ENCODE measurements at regions not wholly inside any gene's neighbourhood (a gene's known extent, or its start where the extent isn't known, plus 50 kb on each side); places are given as distances from the start of the nearest gene placed in this dataset.

DNA sequence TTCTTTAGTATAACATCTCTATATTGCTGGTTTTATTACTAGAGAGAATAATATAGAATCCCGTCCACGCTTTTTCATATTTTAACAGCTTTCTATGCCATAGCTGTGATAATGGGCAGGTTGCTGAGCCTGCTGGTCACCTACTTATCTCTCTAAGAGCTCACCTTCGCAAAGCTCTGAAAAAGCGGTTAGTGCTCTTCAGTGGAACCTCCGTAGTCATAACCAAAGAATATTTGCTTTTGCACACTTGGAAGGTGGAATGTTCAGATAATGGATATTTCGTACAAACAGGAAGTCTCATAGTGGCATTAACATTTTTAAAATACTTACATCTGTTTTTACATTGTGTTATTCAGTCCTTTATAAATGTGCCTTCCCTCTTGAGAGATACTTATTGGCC lies 388.9 kb upstream of the ANO3 start:
- intact Hi-C loops (cut with micrococcal nuclease), result no loop called here
- no peak overlapping the region for H3K4me3 Mint-ChIP-seq
- H3K27ac Mint-ChIP-seq, result no peak overlapping the region
- no peaks in the 10 kb centered on the region for H3K27me3 Mint-ChIP-seq
- no peaks in the 10 kb centered on the region for H3K9me3 Mint-ChIP-seq
- no peaks in the 10 kb centered on the region for H3K4me1 Mint-ChIP-seq (ENCODE audit: low read depth)
- H3K36me3 Mint-ChIP-seq (ENCODE audit: low read depth), result no peaks in the 10 kb centered on the region

DNA sequence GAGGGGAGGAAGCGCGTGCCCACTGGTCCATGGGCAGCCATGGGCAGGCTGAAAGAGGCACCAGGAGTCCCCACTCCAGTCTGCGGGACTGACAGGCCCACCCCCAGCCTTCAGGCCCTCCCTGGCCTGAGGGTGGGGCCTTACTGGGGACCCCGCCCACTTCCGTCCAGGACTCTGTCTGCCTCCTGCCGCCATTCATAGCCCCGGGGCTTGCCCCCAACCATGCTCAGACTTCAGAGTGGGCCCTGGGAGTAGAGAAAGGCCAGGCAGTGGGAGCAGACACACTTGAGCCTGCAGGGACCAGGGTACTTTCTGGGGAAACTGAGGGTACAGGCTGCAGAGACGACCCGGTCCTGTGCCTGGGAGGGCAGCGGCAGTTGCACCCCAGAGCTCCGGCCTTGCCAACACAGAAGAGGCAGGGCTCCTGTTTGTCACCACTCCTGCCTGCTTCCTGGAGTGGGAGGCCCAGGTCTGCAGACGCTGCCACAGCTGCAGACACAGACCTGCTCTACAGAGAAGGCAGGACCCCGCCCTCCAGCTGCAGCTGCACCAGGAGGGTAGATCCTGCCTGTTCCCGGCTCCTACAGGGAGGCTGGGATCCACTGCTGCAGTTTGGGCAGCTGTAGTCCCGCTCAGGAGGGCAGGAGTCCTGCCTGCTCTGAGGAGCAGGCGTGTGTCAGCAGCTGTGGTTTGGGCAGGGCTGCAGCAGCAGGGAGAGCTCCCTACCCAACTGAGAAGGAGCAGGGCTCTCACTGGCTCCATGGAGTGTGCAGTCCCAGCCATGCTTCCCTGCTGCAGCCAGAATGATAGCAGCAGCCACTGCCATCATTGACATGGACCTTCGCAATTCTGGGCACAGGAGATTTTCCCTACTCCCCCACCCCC lies 387.9 kb upstream of the ANO3 start:
- Mint-ChIP-seq H3K9me3 (no peaks in the 10 kb centered on the region), H3K27me3 (no peaks in the 10 kb centered on the region), H3K27ac (no peak overlapping the region), H3K4me3 (no peak overlapping the region), H3K36me3 (ENCODE audit: low read depth) (no peaks in the 10 kb centered on the region), H3K4me1 (ENCODE audit: low read depth) (no peaks in the 10 kb centered on the region)
- intact Hi-C loops (cut with micrococcal nuclease), result no loop called here

DNA sequence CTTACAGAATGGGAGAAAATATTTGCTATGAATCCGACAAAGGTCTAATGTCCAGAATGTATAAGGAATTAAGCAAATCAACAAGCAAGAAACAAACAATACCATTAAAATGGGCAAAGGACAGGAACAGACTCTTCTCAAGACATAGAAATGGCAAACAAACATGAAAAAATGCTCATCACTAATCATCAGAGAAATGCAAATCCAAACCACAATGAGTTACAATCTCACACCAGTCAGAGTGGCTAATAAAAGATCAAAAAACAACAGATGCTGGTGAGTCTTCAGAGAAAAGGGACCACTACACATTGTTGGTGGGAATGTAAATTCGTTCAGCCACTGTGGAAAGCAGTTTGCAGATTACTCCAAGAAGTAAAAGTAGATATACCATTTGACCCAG lies 382.0 kb upstream of the ANO3 start:
- Mint-ChIP-seq H3K4me1 (ENCODE audit: low read depth) (no peaks in the 10 kb centered on the region), H3K4me3 (no peak overlapping the region), H3K9me3 (no peaks in the 10 kb centered on the region)

DNA sequence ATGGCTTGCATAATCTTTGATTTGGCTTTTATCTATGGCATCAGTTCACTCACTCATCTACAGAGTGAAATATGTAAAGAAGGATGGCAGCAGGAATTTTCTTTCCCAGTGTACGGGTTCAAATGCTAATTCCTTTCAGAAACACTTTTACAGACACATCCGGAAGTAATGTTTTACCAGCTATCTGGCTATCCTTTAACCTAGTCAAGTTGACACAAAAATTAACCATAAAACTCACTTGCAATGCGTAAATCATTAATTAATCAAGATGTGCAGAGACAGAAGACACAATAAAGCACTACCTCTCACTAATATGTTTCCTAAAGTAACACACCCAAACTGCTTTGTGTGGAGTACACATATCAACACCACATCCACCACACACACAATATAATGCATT lies 378.9 kb upstream of the ANO3 start:
- Mint-ChIP-seq H3K4me1 (ENCODE audit: low read depth) (no peaks in the 10 kb centered on the region), H3K27ac (no peak overlapping the region), H3K4me3 (no peak overlapping the region), H3K36me3 (ENCODE audit: low read depth) (no peaks in the 10 kb centered on the region), H3K9me3 (no peaks in the 10 kb centered on the region), H3K27me3 (no peaks in the 10 kb centered on the region)
- intact Hi-C loops (cut with micrococcal nuclease), result no loop called here

More for the DNA sequence above, 382.0 kb upstream of the ANO3 start:
- intact Hi-C loops (cut with micrococcal nuclease), result no loop called here
- no peaks in the 10 kb centered on the region for H3K36me3 Mint-ChIP-seq (ENCODE audit: low read depth)
- H3K27me3 Mint-ChIP-seq, result no peaks in the 10 kb centered on the region
- no peak overlapping the region for H3K27ac Mint-ChIP-seq

DNA sequence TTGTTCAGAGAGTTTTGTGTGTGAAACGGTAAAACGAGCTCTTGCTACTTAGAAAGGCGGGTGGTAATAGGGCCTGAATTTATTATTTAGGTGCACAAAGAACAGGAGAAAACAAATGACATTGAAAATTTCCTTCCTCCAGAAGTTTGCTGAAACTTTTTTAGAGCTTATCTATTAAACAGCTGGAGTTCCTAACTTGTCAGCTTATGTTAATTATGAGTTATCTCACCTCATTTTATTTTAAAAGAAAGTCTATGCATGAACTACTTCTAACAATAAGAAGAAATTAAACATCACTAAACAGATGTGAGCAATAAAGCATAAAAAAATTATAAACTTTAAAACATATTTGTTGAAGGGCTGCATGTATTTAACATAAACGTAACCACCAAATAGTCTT lies 373.9 kb upstream of the ANO3 start:
- H3K4me1 Mint-ChIP-seq (ENCODE audit: low read depth), result no peaks in the 10 kb centered on the region
- no peaks in the 10 kb centered on the region for H3K36me3 Mint-ChIP-seq (ENCODE audit: low read depth)
- intact Hi-C loops (cut with micrococcal nuclease), result no loop called here
- no peak overlapping the region for H3K27ac Mint-ChIP-seq
- no peaks in the 10 kb centered on the region for H3K27me3 Mint-ChIP-seq
- no peak overlapping the region for H3K4me3 Mint-ChIP-seq
- no peaks in the 10 kb centered on the region for H3K9me3 Mint-ChIP-seq

DNA sequence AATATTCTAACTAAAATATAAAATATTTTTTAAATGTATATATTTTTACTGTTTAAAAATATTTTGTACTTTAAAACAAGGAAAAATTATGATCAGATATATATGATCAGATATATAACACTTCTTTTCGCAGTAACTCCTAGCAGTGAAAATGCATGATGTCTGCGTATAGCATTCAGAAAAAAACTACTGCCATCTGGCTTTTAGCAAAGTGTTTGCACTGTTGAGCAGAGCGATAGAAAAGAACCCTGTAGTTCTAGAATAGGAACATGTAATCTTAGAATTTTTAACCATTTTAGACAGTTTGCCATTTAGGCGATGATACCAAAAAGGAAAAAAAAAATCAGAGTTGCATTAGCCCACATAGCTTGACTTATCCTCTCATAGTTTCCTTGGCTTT lies 370.4 kb upstream of the ANO3 start:
- H3K36me3 Mint-ChIP-seq (ENCODE audit: low read depth), result no peaks in the 10 kb centered on the region
- H3K27ac Mint-ChIP-seq, result no peak overlapping the region
- no peaks in the 10 kb centered on the region for H3K27me3 Mint-ChIP-seq
- no peak overlapping the region for H3K4me3 Mint-ChIP-seq
- no peaks in the 10 kb centered on the region for H3K9me3 Mint-ChIP-seq
- no peaks in the 10 kb centered on the region for H3K4me1 Mint-ChIP-seq (ENCODE audit: low read depth)
- intact Hi-C loops (cut with micrococcal nuclease), result no loop called here

DNA sequence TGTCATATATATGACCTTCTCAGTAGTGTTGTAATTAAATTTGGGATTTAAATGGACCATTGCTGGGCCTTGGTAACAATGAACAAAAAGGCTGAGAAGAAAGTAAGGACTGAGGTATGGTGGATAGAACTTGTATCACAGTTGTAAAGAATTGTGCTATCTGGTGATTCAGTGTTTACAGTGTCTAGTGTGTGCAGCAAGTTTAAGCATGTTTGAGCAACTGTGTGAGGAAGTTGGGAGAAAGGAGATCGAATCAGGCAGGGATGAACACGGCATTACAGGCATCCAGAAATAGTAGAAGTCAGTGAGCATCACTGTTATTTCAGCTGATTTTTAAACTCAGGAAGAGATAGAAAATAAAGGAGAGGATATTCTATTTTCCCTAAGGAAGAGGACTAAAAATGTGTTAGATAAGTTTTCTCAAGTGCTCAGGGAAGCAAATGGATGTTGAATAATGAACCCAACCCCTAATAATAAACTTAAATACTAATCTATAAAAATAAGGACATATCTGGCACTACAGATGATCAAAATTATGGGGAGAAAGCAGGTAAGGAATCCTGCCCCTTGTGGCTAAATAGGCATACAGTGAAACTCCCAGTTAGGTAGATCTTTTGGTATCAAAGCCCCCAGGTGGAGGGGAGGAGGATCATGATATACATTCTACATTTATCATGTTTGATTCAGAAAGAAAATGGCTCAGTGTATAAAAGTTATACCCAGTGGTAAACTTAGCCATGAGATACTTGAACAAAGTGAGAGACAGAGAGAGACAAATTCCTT lies 361.0 kb upstream of the ANO3 start:
- Mint-ChIP-seq H3K27ac (no peak overlapping the region), H3K9me3 (no peaks in the 10 kb centered on the region), H3K27me3 (no peaks in the 10 kb centered on the region), H3K4me1 (ENCODE audit: low read depth) (no peaks in the 10 kb centered on the region), H3K4me3 (no peak overlapping the region), H3K36me3 (ENCODE audit: low read depth) (no peaks in the 10 kb centered on the region)
- intact Hi-C loops (cut with micrococcal nuclease), result no loop called here

DNA sequence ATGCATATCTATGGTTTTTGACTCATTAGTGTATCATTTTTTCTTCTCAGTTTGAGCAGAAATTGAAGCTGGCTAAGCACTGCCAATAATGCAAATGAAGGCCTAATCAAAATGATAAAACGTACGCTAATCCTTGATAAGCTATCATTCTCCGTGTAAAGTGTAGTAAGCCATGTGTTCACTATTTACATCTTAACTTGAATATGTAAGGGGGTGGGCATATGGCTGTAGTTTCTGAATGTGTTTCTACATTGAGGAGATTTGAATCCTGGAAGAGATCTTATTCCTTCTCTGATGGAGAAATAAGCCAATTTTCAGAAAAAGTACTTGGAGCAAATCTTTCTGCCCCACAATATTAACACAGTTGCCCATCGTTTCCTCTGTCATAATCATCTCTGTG lies 351.8 kb upstream of the ANO3 start:
- no peaks in the 10 kb centered on the region for H3K27me3 Mint-ChIP-seq
- no peaks in the 10 kb centered on the region for H3K36me3 Mint-ChIP-seq (ENCODE audit: low read depth)
- no peaks in the 10 kb centered on the region for H3K4me1 Mint-ChIP-seq (ENCODE audit: low read depth)
- intact Hi-C loops (cut with micrococcal nuclease), result no loop called here
- H3K27ac Mint-ChIP-seq, result no peak overlapping the region
- H3K4me3 Mint-ChIP-seq, result no peak overlapping the region
- H3K9me3 Mint-ChIP-seq, result no peaks in the 10 kb centered on the region

DNA sequence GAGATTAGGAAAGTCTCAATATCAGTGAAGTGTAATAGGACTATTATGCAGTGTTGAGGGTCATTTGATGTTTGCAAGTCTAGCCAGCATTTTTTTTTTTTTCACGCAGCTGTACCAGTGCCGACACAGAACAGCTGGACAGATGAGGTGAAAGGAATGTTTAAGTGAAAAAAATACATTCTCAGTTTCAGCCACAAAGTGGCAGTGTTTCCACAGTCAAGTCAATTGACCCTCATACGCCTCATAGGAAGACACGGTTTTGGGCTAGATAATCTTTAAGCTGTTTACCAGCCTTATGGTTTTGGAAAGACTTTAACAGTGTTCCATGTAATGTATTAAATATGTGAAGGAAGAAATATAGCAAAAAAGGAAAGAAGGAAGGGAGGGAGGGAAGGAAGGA lies 349.9 kb upstream of the ANO3 start:
- Mint-ChIP-seq H3K9me3 (no peaks in the 10 kb centered on the region), H3K4me1 (ENCODE audit: low read depth) (no peaks in the 10 kb centered on the region), H3K27me3 (no peaks in the 10 kb centered on the region), H3K36me3 (ENCODE audit: low read depth) (no peaks in the 10 kb centered on the region), H3K27ac (no peak overlapping the region), H3K4me3 (no peak overlapping the region)
- intact Hi-C loops (cut with micrococcal nuclease), result no loop called here

DNA sequence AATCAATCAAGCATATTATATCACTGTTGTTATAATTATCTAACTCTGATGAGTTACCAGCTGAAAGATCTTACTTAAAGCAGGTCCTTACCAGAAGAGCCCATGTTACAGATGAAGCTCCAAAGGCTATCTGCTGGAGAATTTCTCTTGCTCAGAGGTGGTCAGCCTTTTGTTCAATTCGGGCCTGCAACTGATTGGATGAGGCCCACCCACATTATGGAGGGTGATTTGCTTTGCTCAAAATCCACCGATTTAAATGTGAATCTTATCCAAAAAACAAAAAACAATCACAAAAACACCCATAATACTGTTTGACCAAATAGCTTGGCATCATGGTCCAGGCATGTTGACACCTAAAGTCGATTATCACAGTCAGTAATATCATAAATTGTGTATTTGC lies 348.6 kb upstream of the ANO3 start:
- intact Hi-C loops (cut with micrococcal nuclease), result no loop called here
- no peak overlapping the region for H3K4me3 Mint-ChIP-seq
- no peaks in the 10 kb centered on the region for H3K36me3 Mint-ChIP-seq (ENCODE audit: low read depth)
- no peaks in the 10 kb centered on the region for H3K9me3 Mint-ChIP-seq
- H3K27me3 Mint-ChIP-seq, result no peaks in the 10 kb centered on the region
- no peaks in the 10 kb centered on the region for H3K4me1 Mint-ChIP-seq (ENCODE audit: low read depth)
- H3K27ac Mint-ChIP-seq, result no peak overlapping the region

DNA sequence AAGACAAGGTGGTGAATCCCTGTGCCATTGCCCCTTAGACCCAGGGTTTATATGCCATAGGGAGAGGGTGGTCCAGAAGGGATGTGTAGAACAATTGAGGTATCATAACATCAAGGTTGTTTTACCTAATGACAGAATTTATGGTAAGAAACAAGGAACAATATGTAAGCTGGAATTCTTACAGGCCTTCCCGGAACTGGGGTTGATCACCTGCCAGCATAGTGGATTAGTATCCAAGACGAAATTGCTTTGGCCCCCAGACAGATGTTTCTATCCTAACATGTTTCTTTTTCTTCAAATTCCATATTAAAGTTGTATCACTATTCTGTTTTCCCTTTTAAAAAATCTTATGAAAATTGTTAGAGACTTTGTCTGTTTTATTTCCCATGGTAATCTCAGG lies 343.8 kb upstream of the ANO3 start:
- Mint-ChIP-seq H3K36me3 (ENCODE audit: low read depth) (no peaks in the 10 kb centered on the region), H3K27me3 (no peaks in the 10 kb centered on the region), H3K4me1 (ENCODE audit: low read depth) (no peaks in the 10 kb centered on the region), H3K9me3 (no peaks in the 10 kb centered on the region), H3K27ac (no peak overlapping the region), H3K4me3 (no peak overlapping the region)
- intact Hi-C loops (cut with micrococcal nuclease), result no loop called here

DNA sequence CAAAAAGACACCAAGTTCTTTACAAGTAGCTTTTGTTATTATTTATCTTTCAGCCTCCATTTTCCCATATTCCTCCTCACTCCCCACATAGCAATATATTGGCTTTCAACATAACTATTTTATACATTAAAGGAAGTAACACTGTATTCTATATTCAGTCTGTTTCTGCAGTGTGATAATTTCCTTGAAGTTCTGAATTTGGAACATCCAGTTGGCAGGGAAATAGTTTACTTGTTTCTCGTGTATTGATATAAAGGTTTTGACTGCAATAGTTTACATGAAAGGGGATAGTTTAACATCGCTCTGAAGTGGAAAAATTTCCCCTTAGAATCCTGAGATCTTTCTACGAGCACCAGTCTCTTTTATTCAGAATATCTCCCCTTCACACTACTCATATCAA lies 341.5 kb upstream of the ANO3 start:
- intact Hi-C loops (cut with micrococcal nuclease), result no loop called here
- Mint-ChIP-seq H3K36me3 (ENCODE audit: low read depth) (no peaks in the 10 kb centered on the region), H3K4me3 (no peak overlapping the region), H3K27me3 (no peaks in the 10 kb centered on the region), H3K4me1 (ENCODE audit: low read depth) (no peaks in the 10 kb centered on the region), H3K27ac (no peak overlapping the region), H3K9me3 (no peaks in the 10 kb centered on the region)

DNA sequence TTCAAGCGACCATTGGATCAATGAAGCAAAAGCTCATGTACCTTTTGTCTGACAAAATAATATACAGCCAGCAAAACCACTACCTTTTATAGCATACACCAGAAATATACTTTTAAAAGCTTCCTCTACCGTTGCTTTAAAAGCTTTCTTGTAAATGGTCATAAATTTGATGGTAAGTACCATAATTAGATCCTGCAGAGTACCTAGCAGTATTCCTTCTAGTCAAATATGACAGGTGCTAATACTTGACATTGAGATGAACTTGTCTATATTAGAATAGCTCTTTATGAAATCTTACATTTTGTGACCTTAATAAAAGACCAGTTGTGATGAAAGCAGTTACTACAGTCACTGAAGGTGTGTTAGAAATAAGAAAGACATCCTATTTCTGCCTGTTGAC lies 340.5 kb upstream of the ANO3 start:
- H3K9me3 Mint-ChIP-seq, result no peaks in the 10 kb centered on the region
- H3K27me3 Mint-ChIP-seq, result no peaks in the 10 kb centered on the region
- H3K36me3 Mint-ChIP-seq (ENCODE audit: low read depth), result no peaks in the 10 kb centered on the region
- H3K4me3 Mint-ChIP-seq, result no peak overlapping the region
- H3K27ac Mint-ChIP-seq, result no peak overlapping the region
- no peaks in the 10 kb centered on the region for H3K4me1 Mint-ChIP-seq (ENCODE audit: low read depth)
- intact Hi-C loops (cut with micrococcal nuclease), result no loop called here

DNA sequence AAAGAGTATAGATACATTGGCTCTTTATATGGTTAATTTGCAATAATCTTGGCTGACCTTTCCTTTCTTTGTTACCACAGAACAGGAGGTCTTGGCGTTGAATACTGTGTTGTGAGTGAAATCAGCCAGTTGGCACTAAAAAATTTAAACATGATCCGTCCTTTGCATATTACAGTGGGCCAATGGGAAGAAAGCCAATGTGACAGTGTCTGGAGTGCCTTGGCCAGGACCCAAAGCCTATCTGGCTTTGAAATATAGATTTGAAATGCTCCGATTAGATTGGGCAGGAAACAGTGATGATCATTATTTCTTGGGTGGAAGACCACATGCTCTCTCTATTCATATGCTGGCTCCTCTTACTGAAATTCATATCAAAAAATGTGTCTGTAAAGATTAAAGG lies 339.6 kb upstream of the ANO3 start:
- no peak overlapping the region for H3K4me3 Mint-ChIP-seq
- no peak overlapping the region for H3K27ac Mint-ChIP-seq
- H3K36me3 Mint-ChIP-seq (ENCODE audit: low read depth), result no peaks in the 10 kb centered on the region
- H3K27me3 Mint-ChIP-seq, result no peaks in the 10 kb centered on the region
- intact Hi-C loops (cut with micrococcal nuclease), result no loop called here
- no peaks in the 10 kb centered on the region for H3K9me3 Mint-ChIP-seq
- H3K4me1 Mint-ChIP-seq (ENCODE audit: low read depth), result no peaks in the 10 kb centered on the region
